RPMI8226 (cell line): ENCODE measurements at regions not wholly inside any gene's neighbourhood (a gene's known extent, or its start where the extent isn't known, plus 50 kb on each side); places are given as distances from the start of the nearest gene placed in this dataset.

Experiments used
- DNase-seq: peaks from one replicate; pipeline ENCODE4 v3.0.0-alpha.2; 2015

DNA sequence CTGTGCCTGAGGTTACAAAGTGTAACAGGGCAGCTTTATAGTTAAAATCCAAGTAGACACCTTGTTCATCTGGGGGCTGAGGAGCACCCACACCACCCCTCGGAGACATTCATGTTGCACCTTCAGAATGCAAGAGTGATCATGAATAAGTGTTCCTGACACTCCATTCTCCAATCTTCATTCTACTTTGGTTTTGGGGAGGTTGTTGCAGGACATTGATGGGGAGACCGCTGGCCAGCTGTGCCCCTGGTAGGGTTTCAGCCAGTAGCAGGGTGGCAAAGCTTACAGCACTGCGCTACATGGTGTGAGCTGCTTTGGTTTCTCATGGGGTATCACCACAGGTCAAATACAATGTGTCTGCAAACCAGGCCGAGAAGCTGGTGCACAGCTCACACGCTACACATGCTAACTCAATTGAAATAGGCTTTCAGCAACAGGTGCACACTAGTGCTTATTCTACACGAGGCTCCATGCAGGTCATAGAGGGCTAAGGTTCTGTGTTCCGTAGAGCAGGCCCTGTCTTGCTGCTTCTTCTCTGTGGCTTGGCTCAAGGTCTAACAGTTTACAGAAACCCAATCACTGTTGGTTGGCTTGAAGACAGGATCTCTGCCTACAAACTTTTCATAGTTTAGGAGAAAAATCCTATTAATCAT is 317.4 kb upstream of the ZNF32 start:
- no peak for DNase-seq

- no peak for DNase-seq
Observed at GRCh38 chr10:43965033-43965917, 316.6 kb upstream of the ZNF32 start.

DNA sequence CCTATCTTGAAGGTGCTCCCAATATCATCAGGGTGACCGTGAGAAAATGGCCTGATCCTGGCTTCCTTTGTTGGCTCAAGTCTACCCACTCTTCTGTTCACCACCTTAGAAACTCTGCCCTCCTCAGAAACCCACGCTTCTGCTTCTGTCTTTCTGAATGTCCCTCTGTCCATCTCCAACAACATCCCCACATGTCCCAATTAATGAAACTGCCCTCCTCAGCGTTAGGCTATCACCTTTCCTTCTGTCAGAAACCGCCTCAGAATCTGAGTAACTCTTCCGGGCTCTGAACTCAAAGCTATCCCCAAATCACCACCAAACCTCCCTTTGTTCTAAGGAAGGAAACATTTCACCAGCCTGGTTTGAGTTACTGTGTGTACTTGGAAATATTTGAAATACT is 315.8 kb upstream of the ZNF32 start:
- no peak for DNase-seq

DNA sequence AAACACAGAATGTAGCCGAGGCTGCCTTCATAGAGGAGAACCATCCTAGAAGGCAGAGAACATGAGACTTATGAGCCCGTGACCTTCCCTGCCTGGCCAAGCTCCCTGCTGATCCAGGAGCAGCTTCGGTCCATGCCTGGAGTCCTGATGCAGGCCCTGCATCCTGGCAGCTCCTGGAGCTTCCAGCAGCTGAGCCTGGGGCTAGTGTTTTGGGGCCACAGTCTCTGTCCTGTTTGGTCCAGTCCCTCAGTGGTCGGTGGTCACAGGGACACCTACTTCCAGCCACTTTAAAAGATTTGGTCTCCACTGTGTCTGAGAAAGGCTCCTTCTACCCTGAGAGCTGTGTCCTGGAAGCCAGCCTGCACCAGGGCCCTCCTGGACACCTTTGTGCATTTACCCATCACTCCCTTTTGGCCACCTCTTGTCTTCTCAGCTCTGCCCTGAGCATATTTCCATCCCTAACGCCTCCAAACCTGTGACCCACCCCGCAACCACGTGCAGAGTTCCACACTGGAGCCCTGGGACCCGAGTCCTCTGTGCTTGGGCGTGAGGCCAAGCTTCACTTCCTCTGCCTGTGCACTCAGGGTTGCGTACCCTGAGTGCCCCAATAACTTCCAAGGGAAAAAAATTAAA is 315.2 kb upstream of the ZNF32 start:
- no peak for DNase-seq

DNA sequence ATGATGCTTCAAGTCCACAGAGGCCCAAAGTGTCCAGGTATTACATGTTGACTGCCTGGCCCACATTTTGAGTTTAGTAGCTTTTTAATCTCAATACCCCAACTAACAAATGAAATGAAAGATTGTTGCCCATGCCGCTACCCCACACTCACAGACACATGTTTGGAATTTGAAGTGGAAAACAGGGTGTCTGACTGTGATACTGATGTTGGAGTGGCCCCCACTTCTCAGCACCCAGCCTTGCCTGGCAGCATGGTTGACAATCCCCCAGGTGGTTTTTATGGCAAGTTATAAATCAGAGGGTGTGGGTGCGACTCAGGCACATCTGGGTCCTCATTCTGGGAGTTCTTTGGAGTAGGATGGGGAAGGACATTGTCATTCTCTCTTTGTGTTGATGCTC is 314.7 kb upstream of the ZNF32 start:
- DNase-seq: no peak

DNA sequence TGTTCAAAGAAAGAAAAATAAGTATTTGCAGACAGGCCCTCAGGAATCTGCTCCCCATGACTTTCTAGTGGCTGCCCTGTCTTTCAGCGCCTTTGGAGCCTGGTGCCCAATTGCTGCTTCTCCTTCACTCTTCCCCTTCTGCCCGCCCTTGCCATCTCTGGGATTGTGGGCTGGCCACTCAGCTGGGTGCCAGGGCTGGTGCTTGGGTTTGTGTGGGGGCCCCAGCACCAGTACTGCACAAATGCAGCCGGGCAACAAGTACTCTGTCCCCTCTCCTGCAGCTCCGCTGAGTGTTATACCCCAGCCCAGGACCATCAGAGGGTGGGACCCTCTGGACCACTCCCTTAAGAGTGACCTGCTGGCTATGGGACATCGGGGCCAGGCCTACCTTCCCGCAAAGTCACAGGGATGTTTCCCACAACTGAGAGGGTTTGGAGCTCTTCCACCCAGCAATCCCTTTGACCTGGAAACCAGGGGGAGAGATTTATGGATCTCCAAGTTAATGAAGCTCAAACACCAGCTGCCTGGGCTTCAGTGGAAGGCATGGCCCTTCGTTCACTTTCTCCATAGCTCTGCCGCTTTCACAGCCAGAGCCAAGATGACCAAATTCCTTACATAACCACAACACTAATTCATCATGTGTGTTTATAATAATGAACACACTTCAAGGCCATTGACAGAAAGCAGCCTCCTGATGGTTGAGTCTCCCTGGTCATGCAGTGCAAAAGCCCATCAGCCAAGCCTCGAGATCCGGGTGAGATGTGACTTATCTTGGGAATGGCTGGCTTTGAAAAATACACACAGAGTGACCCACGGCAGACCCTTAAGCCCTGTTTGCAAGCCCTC is 313.9 kb upstream of the ZNF32 start:
- DNase-seq: no peak

DNA sequence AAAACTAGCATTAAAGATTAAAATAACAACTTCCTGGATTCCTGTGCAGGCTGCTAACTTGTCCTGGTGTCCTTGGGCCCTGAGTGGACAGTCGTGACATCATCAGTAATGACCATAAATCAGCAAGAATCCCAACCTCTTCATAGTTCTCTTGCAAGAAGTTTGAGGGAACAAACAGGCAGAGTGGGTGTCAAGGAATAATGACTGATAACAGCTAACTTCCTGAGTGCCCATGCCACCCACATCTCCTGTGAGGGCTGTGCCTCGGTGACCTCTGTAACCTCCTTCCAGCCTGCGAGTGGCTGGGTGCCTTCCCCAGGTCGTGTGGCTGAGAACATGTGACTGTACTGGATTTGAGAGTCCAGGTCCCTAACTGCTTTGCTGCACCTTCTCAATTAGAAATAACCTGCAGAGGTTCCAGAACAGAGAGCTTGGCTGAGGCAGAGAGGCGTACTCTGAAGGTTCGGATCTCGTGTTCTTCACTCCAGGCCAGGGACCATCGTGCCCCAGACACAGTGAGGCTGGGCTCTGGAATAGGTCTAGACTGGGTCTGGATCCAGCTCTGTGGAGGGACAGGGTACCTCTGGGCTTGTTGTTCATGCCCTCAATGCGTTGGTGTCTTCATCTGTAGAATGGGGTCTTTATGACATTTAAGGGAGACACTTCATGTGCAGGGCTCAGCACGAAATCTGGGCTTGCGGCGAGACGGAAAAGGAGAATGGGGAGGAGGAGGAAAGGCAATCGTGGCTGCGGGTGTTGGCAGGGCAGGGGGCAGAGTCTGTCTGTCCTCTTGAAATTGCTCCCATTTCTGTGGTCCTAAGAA is 313.1 kb upstream of the ZNF32 start:
- DNase-seq: no peak

- DNase-seq: no peak
Observed at GRCh38 chr10:43960981-43961380, 312.3 kb upstream of the ZNF32 start.

DNA sequence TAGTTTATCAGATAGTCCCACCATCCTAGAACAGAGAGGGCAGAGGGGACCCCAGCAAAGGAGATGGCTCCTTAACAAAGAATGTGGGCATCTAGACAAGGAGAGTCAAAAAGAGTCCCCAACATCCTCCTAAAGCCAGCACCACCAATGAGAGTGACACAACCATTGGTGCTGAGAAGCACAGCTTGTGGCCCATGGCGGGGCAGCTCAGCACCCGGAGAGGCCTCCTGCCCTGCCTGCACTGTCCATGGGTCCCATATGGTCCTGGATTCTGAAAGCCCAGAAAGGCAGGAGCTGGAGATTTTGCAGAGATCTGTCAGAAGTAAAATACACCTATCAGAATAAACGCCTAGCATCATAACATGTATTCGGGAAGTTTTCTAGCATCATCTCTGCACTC is 311.8 kb upstream of the ZNF32 start:
- DNase-seq: no peak

DNA sequence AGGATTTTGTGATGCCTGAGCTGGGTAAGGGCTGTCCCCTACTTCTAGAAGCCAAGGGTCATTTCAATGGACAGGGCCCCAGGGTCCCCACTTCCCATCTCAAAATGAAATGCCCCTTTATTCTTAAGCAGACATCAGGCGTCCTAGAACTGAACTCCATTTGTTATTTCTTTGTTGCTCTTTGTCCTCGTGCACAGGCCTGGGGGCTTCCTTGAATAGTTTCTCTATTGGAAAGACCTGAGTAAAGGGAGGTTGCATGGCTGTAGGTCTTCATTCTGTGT is 311.4 kb upstream of the ZNF32 start:
- no peak for DNase-seq

DNA sequence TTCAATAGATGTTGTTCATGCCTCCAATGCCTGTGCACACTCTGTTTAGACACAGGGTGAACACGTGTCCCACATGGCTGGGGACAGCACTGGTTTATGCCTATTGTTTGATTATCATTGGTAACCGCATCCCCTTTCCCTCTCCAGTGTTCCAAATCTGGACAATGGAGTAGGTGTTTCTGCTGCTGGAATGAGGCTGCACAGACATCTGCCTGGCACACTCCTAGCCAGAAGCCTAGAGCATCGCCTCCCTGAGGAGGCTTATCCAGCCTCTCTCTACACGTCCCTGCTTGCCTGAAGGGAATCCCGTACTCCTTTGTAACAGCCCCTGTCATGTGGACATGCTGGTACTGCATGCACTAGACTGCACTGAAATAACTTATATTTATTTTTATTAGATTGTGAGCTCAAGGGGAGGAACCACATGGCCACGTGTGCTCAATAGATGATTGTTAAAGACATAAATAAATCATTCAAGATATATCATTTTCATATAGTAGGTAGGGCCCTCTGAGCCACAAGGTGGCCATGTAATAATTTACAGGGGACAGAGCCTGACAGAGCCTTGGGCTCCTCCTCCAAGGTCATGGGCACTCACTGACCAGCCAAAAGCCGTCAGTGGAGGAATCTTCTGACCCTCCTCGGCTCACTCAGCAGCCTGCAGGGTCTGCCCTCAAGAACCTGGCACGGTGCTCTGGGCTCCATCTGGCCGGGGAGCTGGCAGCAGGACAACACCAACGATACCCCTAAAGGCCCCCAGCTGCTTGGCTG is 310.9 kb upstream of the ZNF32 start:
- no peak for DNase-seq

- DNase-seq: no peak
Observed at GRCh38 chr10:43958964-43959363, 310.3 kb upstream of the ZNF32 start.

- DNase-seq: no peak
Observed at GRCh38 chr10:43958071-43958432, 309.4 kb upstream of the ZNF32 start.

- no peak for DNase-seq
Observed at GRCh38 chr10:43957267-43958070, 308.8 kb upstream of the ZNF32 start.

DNA sequence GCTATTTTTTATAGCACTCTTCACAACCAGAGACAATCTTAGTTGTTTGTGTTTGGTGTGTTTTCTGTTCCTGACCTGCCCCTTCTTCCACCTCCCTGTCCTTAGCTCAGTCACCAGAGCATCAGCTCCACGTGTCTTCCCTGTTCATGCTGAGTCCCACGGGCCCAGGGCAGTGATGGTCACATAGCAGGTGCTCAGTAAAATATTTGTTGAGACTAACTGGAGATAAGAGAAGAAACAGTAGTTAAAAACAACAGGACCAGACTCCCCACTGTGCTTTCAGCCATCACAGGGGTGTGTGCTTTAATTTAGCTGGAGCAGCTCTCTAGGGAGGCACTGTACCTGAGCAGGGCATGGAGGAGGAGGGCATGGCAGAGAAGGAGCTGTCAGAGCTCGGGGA is 307.3 kb upstream of the ZNF32 start:
- DNase-seq: no peak

DNA sequence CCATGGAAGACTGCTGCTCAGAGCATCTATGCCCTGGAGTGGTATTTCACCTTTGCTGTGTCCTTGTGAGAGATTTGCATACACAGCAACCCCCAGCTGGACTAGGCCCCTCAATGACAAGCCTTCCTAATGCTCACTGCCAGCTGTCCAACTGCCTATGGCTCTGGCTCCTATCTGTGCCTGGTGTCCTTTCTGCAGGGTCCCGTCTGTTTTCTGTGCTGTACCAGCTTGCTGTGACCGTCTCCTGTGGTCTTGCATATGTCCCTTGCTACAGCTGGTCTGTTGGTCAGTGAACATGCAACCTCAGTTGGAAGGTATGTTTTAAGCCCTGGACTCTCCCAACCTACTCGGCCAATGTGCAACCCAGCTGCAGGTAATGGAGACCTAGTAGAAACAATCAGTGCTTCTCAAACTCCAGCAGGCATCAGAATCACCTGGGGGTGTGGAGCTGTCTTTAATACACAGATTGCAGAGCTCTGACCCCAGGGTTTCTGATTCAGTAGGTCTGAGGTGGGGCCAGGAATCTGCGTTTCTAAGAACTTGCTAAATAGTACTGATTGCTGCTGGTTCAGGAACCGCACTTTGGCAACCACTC is 306.4 kb upstream of the ZNF32 start:
- no peak for DNase-seq

DNA sequence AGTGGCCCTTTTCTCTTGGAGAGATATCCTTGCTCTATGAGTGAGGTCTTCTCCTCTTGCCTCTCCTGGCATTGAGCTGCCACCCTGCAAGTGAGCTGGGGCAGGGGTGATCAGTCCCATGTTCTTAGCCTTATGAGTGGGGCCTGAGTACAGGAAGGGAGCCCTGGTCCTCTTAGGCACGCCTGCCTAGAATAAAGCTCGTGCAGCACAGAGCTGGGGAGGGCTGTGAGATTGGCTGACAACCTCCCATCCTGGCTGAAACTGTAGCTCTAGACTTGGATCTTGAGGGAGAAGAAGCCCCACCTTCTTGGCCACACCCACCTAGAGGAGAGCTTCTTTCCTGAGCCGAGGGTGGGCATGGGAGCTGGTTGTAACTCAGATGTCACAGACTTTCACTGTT is 305.0 kb upstream of the ZNF32 start:
- DNase-seq: no peak

GRCh38 chr10:43952760-43953159 is 304.1 kb upstream of the ZNF32 start:
- DNase-seq: no peak

GRCh38 chr10:43949351-43949750 is 300.7 kb upstream of the ZNF32 start:
- DNase-seq: no peak

DNA sequence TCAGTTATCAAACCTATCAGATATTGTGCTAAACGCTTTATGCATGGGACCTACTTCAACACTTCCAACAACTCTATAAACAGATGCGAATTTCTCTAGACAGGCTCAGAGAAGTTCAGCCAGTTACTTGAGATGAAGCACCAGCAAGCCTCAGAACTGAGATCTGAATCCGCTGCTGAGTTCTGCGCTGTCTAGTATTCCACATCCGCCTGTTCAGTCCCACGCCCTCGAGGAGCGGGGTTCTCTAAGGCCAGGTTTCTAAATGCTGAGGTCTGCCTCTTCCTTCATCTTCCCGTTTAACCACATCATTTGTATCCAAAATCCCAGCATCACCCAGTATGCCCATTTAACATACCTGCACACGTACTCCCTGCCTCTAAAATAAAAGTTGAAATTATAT is 297.8 kb upstream of the ZNF32 start:
- DNase-seq: no peak
